Nephron (organoid): ENCODE measurements at regions not wholly inside any gene's neighbourhood (a gene's known extent, or its start where the extent isn't known, plus 50 kb on each side); places are given as distances from the start of the nearest gene placed in this dataset.

Experiments
- H3K27ac Mint-ChIP-seq, 3 experiments: 2 replicates each; pipeline ENCODE4 v1.8.0; 2020; ENCODE audit warnings: mixed read lengths in 3 of 3, mild to moderate bottlenecking in 2 of 3, moderate library complexity in 1 of 3
- H3K27me3 Mint-ChIP-seq: 2 replicates; pipeline ENCODE4 v1.8.0; 2021; ENCODE audit warnings: low read depth, mild to moderate bottlenecking, moderate library complexity, mixed read lengths
- H3K36me3 Mint-ChIP-seq: 2 replicates; pipeline ENCODE4 v1.8.0; 2020; ENCODE audit warnings: low read depth, mixed read lengths
- H3K4me1 Mint-ChIP-seq: 2 replicates; pipeline ENCODE4 v1.8.0; 2020; ENCODE audit warnings: mixed read lengths
- H3K4me3 Mint-ChIP-seq, 3 experiments: 2 replicates each; pipeline ENCODE4 v1.8.0; 2020; ENCODE audit warnings: mild to moderate bottlenecking in 3 of 3, mixed read lengths in 3 of 3, moderate library complexity in 2 of 3
- H3K9me3 Mint-ChIP-seq: 2 replicates; pipeline ENCODE4 v1.8.0; 2020; ENCODE audit warnings: mixed read lengths
- TF ChIP-seq, protein P1 (sequence below), 3 experiments: fragments of 200-600 bp; sonication (generic); IDR thresholded peaks; one replicate each; pipeline ENCODE4 v1.5.0; 2021; ENCODE audit warnings: antibody characterized with exemption in 3 of 3; ENCODE audit not compliant: unreplicated experiment in 3 of 3

DNA sequence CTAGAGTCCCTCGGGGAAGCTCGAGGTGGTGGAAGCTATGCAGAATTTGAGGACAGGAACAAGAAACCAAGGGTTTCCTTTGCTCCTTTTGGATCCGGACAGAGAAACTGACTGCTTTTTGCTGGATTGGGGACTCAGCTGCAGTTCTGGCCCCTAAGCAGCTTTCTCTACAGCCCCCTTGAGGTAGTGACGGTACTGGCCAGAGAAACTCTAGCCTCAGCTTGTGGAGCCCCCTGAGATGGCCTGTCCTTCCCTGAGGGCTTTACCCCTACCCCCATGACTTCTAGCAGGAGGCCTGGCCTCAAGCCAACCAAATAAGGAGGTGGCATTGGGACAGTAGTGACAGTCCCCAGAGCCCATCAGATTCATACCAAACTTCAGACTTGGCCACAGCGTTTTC is 118.1 kb downstream of the IRX5 start:
- no peak overlapping the region for H3K27ac Mint-ChIP-seq
- H3K4me1 Mint-ChIP-seq, result peaks cover 25% of the 10 kb centered on the region
- H3K9me3 Mint-ChIP-seq, result no peaks in the 10 kb centered on the region
- peaks cover 45% of the 10 kb centered on the region for H3K27me3 Mint-ChIP-seq
- no peak overlapping the region for H3K4me3 Mint-ChIP-seq
- H3K36me3 Mint-ChIP-seq, result no peaks in the 10 kb centered on the region
- TF ChIP-seq, protein P1, sequence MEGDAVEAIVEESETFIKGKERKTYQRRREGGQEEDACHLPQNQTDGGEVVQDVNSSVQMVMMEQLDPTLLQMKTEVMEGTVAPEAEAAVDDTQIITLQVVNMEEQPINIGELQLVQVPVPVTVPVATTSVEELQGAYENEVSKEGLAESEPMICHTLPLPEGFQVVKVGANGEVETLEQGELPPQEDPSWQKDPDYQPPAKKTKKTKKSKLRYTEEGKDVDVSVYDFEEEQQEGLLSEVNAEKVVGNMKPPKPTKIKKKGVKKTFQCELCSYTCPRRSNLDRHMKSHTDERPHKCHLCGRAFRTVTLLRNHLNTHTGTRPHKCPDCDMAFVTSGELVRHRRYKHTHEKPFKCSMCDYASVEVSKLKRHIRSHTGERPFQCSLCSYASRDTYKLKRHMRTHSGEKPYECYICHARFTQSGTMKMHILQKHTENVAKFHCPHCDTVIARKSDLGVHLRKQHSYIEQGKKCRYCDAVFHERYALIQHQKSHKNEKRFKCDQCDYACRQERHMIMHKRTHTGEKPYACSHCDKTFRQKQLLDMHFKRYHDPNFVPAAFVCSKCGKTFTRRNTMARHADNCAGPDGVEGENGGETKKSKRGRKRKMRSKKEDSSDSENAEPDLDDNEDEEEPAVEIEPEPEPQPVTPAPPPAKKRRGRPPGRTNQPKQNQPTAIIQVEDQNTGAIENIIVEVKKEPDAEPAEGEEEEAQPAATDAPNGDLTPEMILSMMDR (IDR thresholded peaks at IDR 0.05; ENCODE audit: unreplicated experiment in 3 of 3), result no peak

DNA sequence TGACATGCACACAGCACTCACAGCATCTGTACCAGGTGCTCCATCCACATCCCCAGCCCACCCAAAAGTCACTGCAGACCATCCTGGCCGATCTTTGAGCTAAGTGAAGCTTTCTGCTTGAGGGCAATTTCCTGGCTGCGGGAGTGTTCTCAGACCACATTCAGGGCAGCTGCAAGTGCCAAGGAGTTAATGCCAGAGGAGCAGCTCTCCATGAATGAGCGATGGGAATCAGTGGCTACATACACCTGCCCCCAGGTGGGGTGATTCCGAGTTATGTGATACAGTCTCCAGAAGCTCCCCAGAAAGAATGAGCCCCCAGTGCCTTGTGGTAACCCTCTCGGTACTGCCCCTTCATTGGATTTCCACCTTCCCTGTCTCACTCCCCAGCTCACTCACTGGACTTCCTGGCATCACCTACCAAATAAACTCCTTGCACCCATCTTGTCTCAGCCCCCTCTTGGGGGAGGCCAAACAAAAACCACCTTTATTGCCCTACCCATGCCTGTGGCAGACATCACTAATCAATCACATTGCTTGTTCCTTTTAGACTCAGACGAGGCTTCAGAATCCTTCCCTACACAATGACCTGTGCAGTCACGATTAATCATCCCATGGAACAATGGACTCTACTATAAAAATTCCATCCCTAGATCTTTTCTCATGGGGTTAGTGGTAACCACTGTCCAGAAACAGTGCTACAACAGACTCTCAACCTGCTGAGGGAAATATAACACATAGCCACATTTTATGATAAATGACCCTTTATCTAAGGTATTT is 121.1 kb downstream of the IRX5 start:
- peaks cover 63% of the 10 kb centered on the region for H3K27me3 Mint-ChIP-seq
- H3K4me3 Mint-ChIP-seq, result no peak overlapping the region
- H3K36me3 Mint-ChIP-seq, result peaks cover 4% of the 10 kb centered on the region
- TF ChIP-seq, protein P1 (IDR thresholded peaks at IDR 0.05; ENCODE audit: unreplicated experiment in 3 of 3), result no peak
- peaks cover 8% of the 10 kb centered on the region for H3K9me3 Mint-ChIP-seq
- H3K27ac Mint-ChIP-seq, result no peak overlapping the region
- peaks cover 16% of the 10 kb centered on the region for H3K4me1 Mint-ChIP-seq

DNA sequence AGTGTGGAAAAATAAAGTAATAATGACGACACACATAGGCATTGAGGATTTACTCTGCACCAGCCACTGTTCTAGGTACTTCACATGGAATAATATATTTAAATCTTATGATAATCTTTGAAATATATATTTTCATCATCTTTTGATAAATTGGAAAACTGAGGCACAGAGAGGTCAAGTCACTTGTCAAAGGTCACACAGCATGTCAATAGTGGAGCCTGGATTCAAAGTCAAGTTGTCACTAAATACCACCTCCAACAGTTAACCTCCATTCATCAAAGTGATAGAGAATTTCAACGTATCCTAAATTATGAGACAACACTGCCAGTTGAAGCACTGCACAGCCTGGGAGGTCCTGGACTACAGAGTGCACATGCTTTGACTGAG is 121.7 kb downstream of the IRX5 start:
- peaks cover 8% of the 10 kb centered on the region for H3K9me3 Mint-ChIP-seq
- TF ChIP-seq, protein P1 (IDR thresholded peaks at IDR 0.05; ENCODE audit: unreplicated experiment in 3 of 3), result no peak

DNA sequence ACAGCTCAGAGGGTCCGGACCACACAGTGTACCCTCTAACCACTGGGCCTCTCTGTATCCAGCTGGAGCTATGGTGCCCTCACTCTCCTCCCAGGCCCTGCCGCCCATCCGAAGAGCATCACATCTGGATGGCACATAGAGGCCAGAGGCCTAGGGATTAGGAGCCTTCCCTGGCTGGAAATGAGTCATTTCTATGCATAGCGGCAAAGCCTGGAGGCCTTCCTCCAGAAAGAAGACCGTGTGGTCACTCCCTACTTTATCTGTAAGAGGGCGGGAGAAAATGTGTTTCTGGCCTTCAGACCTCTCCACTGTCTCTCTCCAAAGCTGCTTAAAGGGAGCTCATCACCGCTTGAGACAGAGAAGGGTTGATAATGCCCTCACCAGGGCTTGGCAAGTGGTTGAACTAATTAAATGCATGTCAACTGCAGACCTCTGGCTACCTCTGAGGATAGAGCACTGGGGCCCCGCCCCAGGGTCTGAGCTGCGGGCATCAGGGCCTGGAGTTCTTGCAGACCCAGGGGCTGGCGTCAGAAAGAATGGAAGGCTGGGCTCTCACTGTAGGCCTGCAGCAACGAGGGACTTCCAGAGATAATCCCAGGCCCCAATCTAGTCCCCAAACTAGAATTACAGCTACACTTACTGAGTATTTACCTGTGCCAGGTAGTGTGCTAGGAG is 122.2 kb downstream of the IRX5 start:
- Mint-ChIP-seq H3K4me1 (peaks cover 11% of the 10 kb centered on the region), H3K27me3 (peaks cover 63% of the 10 kb centered on the region), H3K27ac (no peak overlapping the region), H3K9me3 (peaks cover 8% of the 10 kb centered on the region), H3K4me3 (no peak overlapping the region), H3K36me3 (peaks cover 4% of the 10 kb centered on the region)
- TF ChIP-seq, protein P1 (IDR thresholded peaks at IDR 0.05; ENCODE audit: unreplicated experiment in 3 of 3), result no peak

More for the DNA sequence above, 121.7 kb downstream of the IRX5 start:
- Mint-ChIP-seq H3K36me3 (peaks cover 4% of the 10 kb centered on the region), H3K4me1 (peaks cover 16% of the 10 kb centered on the region), H3K27me3 (peaks cover 63% of the 10 kb centered on the region), H3K4me3 (no peak overlapping the region), H3K27ac (no peak overlapping the region)

DNA sequence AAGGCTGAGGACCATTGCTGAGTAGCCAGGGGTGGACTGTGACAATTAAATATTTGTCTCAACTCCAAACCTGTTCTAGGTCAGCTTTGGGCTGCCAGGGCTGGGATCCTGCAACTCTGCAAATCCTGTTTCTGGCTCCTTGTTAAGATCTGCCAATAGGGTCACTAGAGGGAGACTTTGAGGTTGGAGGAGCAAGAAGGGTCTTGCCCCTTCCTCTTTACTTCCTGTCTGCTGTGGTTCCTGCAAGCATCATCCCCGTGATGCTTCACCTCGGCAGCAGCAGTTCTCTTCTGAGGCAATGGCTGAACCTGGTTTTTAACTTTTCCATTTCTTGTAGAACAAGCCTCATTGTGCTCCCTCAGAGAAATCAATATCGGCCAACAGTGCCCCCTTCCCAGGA is 124.6 kb downstream of the IRX5 start:
- TF ChIP-seq, protein P1 (IDR thresholded peaks at IDR 0.05; ENCODE audit: unreplicated experiment in 3 of 3), result no peak
- Mint-ChIP-seq H3K4me3 (no peak overlapping the region), H3K27me3 (peaks cover 73% of the 10 kb centered on the region), H3K4me1 (peaks cover 11% of the 10 kb centered on the region), H3K9me3 (peaks cover 9% of the 10 kb centered on the region), H3K36me3 (peaks cover 4% of the 10 kb centered on the region), H3K27ac (no peak overlapping the region)
